K562 (cell line): ENCODE measurements at regions not wholly inside any gene's neighbourhood (a gene's known extent, or its start where the extent isn't known, plus 50 kb on each side); places are given as distances from the start of the nearest gene placed in this dataset.

ENCODE experiments used
- HMG20B ChIP-seq: fragments of 250-450 bp; sonication (Bioruptor Pico); IDR thresholded peaks from 2 replicates; pipeline ENCODE4 v1.5.0; 2021; ENCODE audit warnings: mild to moderate bottlenecking
- ZNF586 ChIP-seq: fragments of 450-650 bp; formaldehyde crosslinking; conservative IDR thresholded peaks from 2 replicates; pipeline ENCODE4 v1.4.0; 2020; ENCODE audit warnings: mild to moderate bottlenecking, moderate library complexity

- TF ChIP-seq HMG20B (CRISPR knock-in tag) (no peak), ZNF586 (CRISPR knock-in tag) (no peak)
Observed at GRCh38 chr1:60516996-60517395, 443.4 kb upstream of the C1orf87 start.
